ENCODE measurements at regions not wholly inside any gene's neighbourhood (a gene's known extent, or its start where the extent isn't known, plus 50 kb on each side); places are given as distances from the start of the nearest gene placed in this dataset.
"Not testable (repeated sequence)": the region's sequence is repeated elsewhere in the genome, so short reads cannot be mapped to it uniquely, and the experiment has no call there.

GRCh38 chr1:118390955-118391354, 205.9 kb upstream of the SPAG17 start:
- ATAC-seq (no peak), DNase-seq (no peak)
- 96% methylated on average over 1 of the region's 1 CpG for WGBS
- Histone ChIP-seq H3K27me3 (ENCODE audit: control insufficient read depth, insufficient read depth) (no peaks in the 10 kb centered on the region), H3K4me1 (ENCODE audit: control insufficient read depth, insufficient read depth, low read length) (no peaks in the 10 kb centered on the region), H3K27ac (ENCODE audit: low read length) (no peak overlapping the region), H3K4me3 (ENCODE audit: low read length) (no peak overlapping the region), H3K9me3 (ENCODE audit: control insufficient read depth, low read length) (no peaks in the 10 kb centered on the region)
- intact Hi-C loops (cut with DNase I), result no loop called here

DNA sequence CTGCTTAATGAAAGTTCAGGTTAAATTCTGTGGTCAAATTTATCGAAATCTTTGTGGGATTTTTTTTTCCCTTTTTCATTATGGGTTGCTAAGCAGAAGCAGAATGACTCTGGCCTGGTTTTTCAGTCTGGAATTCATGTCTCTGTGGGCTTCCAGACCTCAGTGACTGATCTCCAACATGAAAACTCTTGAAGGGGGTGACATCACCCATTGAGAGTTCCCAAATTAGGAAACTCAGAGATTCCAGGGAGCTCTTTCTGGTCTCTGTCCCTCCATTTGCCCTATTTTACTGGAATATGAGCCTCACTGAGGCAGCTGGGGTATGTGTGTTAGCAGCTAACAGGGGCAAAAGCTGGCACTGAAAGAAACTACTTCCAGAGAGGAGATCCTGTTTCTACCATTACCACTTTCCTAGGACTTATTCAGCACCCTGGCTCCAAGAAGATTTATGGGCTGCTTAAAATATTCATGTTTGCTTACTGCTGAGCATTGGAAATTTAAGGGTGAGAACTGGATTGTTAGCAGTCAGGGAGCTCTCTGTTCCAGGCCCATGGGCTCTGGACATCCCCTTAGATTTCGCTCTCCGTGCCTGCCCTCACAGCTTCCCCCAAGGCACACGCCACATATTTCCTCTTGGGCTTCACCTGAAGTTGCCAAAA, 203.4 kb upstream of the SPAG17 start:
- Histone ChIP-seq H3K4me3 (ENCODE audit: low read length) (no peak overlapping the region), H3K27me3 (ENCODE audit: control insufficient read depth, insufficient read depth) (no peaks in the 10 kb centered on the region), H3K4me1 (ENCODE audit: control insufficient read depth, insufficient read depth, low read length) (no peaks in the 10 kb centered on the region), H3K27ac (ENCODE audit: low read length) (no peak overlapping the region), H3K9me3 (ENCODE audit: control insufficient read depth, low read length) (no peaks in the 10 kb centered on the region)
- intact Hi-C loops (cut with DNase I), result no loop called here
- ATAC-seq, result no peak
- no peak for DNase-seq
- 81% methylated on average over 4 of the region's 4 CpGs for WGBS

DNA sequence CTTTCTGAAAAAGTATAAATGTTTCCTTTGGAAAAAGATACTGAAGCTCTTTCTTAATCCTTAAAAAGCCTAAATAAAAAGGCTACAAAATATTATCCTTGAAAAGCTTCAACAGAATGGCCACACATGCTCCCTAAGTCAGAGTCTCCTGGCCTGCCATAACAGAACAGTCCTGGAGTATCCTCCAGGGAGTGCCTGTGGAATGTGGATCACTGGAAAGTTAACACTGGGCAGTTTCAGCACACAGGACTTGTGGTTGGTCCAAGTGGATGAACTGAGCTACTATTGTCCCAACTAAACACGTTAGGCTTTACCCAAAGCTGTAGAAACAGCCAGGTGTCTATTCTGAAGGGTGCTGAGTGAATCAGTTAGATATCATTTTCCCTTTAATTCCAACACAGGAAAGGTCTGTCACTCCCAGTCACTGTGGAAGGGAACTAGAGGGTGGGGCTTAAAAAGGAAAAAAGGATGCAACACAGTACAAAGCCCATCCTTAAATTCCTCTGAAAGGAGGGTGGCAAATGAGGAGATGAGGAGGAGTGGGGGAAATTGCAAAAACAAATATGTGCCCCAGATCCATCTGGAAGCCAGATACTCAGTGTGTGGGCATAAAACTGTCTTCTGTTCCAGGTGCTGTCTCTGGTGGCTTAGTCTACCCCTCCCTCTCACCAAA, 196.3 kb upstream of the SPAG17 start:
- DNase-seq (no peak), ATAC-seq (no peak)
- no peak overlapping the region for H3K4me3 ChIP-seq (ENCODE audit: low read length)
- H3K9me3 ChIP-seq (ENCODE audit: control insufficient read depth, low read length), result no peaks in the 10 kb centered on the region
- H3K4me1 ChIP-seq (ENCODE audit: control insufficient read depth, insufficient read depth, low read length), result no peaks in the 10 kb centered on the region
- intact Hi-C loops (cut with DNase I), result no loop called here
- no peaks in the 10 kb centered on the region for H3K27me3 ChIP-seq (ENCODE audit: control insufficient read depth, insufficient read depth)
- WGBS, result 37% methylated on average over 1 of the region's 1 CpG
- H3K27ac ChIP-seq (ENCODE audit: low read length), result no peak overlapping the region

DNA sequence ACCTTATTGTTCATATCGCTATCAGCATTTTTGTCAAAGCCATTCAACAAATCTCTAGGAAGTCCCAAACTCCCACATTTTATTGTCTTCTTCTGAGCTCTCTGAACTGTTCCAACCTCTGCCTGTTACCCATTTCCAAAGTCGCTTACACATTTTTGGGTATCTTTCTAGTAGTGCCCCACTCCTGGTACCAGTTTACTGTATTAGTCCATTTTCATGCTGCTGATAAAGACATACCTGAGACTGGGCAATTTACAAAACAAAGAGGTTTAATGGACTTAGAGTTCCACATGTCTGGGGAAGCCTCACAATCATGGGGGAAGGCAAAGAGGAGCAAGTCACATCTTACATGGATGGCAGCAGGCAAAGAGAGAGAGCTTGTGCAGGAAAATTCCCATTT, 192.2 kb upstream of the SPAG17 start:
- ATAC-seq; H3K27ac ChIP-seq (ENCODE audit: low read length); H3K27me3 ChIP-seq (ENCODE audit: control insufficient read depth, insufficient read depth); H3K9me3 ChIP-seq (ENCODE audit: control insufficient read depth, low read length); DNase-seq; H3K4me3 ChIP-seq (ENCODE audit: low read length); intact Hi-C loops (cut with DNase I); H3K4me1 ChIP-seq (ENCODE audit: control insufficient read depth, insufficient read depth, low read length): not testable (repeated sequence)
- 91% methylated on average over 2 of the region's 2 CpGs for WGBS

DNA sequence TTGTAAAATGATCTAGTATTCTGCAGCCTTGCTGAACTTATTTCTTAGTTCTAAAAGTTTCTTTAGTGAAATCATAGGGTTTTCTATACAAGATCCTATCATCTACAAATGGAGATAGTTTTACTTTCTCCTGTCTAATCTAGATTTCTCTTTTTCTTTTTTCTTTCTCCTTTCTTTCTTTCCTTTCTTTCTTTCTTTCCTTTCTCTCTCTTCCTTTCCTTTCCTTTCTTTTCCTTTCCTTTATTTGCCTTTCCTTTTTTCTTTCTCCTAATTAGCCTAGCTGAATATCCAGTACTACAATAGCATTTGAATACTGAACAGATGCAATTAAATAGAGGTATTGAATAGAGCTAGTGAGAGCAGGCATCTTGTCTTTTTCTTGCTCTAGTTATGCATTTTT, 186.6 kb upstream of the SPAG17 start:
- Histone ChIP-seq H3K4me3 (ENCODE audit: low read length) (no peak overlapping the region), H3K27ac (ENCODE audit: low read length) (no peak overlapping the region), H3K4me1 (ENCODE audit: control insufficient read depth, insufficient read depth, low read length) (no peaks in the 10 kb centered on the region), H3K27me3 (ENCODE audit: control insufficient read depth, insufficient read depth) (no peaks in the 10 kb centered on the region), H3K9me3 (ENCODE audit: control insufficient read depth, low read length) (peaks cover 2% of the 10 kb centered on the region)
- DNase-seq (no peak), ATAC-seq (no peak)
- intact Hi-C loops (cut with DNase I), result no loop called here

GRCh38 chr1:118370861-118371260, 185.8 kb upstream of the SPAG17 start:
- DNase-seq, result no peak
- Histone ChIP-seq H3K9me3 (ENCODE audit: control insufficient read depth, low read length) (peaks cover 2% of the 10 kb centered on the region), H3K27ac (ENCODE audit: low read length) (no peak overlapping the region), H3K27me3 (ENCODE audit: control insufficient read depth, insufficient read depth) (no peaks in the 10 kb centered on the region), H3K4me1 (ENCODE audit: control insufficient read depth, insufficient read depth, low read length) (no peaks in the 10 kb centered on the region), H3K4me3 (ENCODE audit: low read length) (no peak overlapping the region)
- intact Hi-C loops (cut with DNase I), result no loop called here
- no peak for ATAC-seq

GRCh38 chr1:118366286-118366685, 181.3 kb upstream of the SPAG17 start:
- DNase-seq (no peak), ATAC-seq (no peak)
- WGBS, result 0% methylated on average over 1 of the region's 1 CpG
- Histone ChIP-seq H3K27ac (ENCODE audit: low read length) (no peak overlapping the region), H3K4me1 (ENCODE audit: control insufficient read depth, insufficient read depth, low read length) (no peaks in the 10 kb centered on the region), H3K4me3 (ENCODE audit: low read length) (no peak overlapping the region), H3K27me3 (ENCODE audit: control insufficient read depth, insufficient read depth) (no peaks in the 10 kb centered on the region), H3K9me3 (ENCODE audit: control insufficient read depth, low read length) (peaks cover 2% of the 10 kb centered on the region)
- intact Hi-C loops (cut with DNase I), result no loop called here

DNA sequence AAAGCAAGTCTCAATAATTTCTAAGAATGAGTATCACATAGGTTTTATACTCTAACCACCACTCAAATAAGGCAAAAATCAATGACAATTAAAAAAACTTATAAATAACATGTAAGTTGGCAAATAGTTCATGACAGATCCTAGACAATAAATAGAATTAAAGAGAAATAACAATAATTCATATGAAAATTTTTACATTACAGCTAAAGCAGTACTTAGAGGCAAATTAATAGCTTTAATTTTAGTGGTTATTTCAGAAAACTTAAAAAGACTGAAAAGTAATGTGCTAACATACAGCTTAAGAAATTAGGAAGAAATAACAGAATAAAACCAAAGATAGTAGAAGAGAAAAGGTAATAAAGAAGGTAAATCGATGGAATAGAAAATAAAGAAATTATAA, 179.9 kb upstream of the SPAG17 start:
- intact Hi-C loops (cut with DNase I), result no loop called here
- no peak for ATAC-seq
- 80% methylated on average over 1 of the region's 1 CpG for WGBS

GRCh38 chr1:118363396-118363795, 178.4 kb upstream of the SPAG17 start:
- 59% methylated on average over 1 of the region's 1 CpG for whole genome bisulfite sequencing
- intact Hi-C loops (cut with DNase I), result no loop called here
- ATAC-seq (no peak), DNase-seq (no peak)
- H3K9me3 ChIP-seq (ENCODE audit: control insufficient read depth, low read length), result peaks cover 2% of the 10 kb centered on the region
- H3K4me1 ChIP-seq (ENCODE audit: control insufficient read depth, insufficient read depth, low read length), result no peaks in the 10 kb centered on the region
- no peaks in the 10 kb centered on the region for H3K27me3 ChIP-seq (ENCODE audit: control insufficient read depth, insufficient read depth)
- H3K4me3 ChIP-seq (ENCODE audit: low read length), result no peak overlapping the region
- H3K27ac ChIP-seq (ENCODE audit: low read length), result no peak overlapping the region

More for the DNA sequence above, 179.9 kb upstream of the SPAG17 start:
- Histone ChIP-seq H3K27ac (ENCODE audit: low read length) (no peak overlapping the region), H3K9me3 (ENCODE audit: control insufficient read depth, low read length) (peaks cover 2% of the 10 kb centered on the region), H3K27me3 (ENCODE audit: control insufficient read depth, insufficient read depth) (no peaks in the 10 kb centered on the region), H3K4me3 (ENCODE audit: low read length) (no peak overlapping the region), H3K4me1 (ENCODE audit: control insufficient read depth, insufficient read depth, low read length) (no peaks in the 10 kb centered on the region)
- DNase-seq, result no peak

- 71% methylated on average over 2 of the region's 2 CpGs for WGBS
- no peaks in the 10 kb centered on the region for H3K27me3 ChIP-seq (ENCODE audit: control insufficient read depth, insufficient read depth)
These were observed 175.8 kb upstream of the SPAG17 start for GRCh38 chr1:118360817-118361216.

DNA sequence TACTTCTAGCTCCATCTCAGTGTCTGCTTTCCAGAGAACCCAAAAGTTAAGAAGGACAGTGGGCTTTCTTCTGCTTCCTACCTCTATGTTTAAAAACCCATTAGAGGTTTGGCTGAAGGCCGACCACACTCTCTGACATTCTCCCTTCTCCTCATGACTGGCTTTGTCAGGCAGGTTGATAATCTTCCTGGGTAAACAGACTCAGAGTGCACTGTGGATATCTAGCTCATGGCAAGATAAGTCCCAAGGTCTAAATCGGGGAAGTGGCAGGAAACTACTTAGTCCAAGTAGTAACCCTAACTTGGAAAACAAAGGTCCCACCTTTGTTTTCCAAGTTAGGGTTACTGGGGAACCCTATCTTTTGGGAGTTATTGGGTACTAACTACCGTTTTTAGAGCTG, 161.9 kb upstream of the SPAG17 start:
- DNase-seq (no peak), ATAC-seq (no peak)
- H3K9me3 ChIP-seq (ENCODE audit: control insufficient read depth, low read length), result no peaks in the 10 kb centered on the region
- no peak overlapping the region for H3K4me3 ChIP-seq (ENCODE audit: low read length)
- H3K27me3 ChIP-seq (ENCODE audit: control insufficient read depth, insufficient read depth), result no peaks in the 10 kb centered on the region
- no peak overlapping the region for H3K27ac ChIP-seq (ENCODE audit: low read length)
- intact Hi-C loops (cut with DNase I), result no loop called here
- H3K4me1 ChIP-seq (ENCODE audit: control insufficient read depth, insufficient read depth, low read length), result no peaks in the 10 kb centered on the region
- WGBS, result 36% methylated on average over 3 of the region's 3 CpGs

More at GRCh38 chr1:118360817-118361216, 175.8 kb upstream of the SPAG17 start:
- Histone ChIP-seq H3K4me3 (ENCODE audit: low read length) (no peak overlapping the region), H3K9me3 (ENCODE audit: control insufficient read depth, low read length) (no peaks in the 10 kb centered on the region), H3K4me1 (ENCODE audit: control insufficient read depth, insufficient read depth, low read length) (no peaks in the 10 kb centered on the region), H3K27ac (ENCODE audit: low read length) (no peak overlapping the region)
- intact Hi-C loops (cut with DNase I), result no loop called here
- DNase-seq (no peak), ATAC-seq (no peak)
